NCI-H446 (cell line): ENCODE measurements at regions not wholly inside any gene's neighbourhood (a gene's known extent, or its start where the extent isn't known, plus 50 kb on each side); places are given as distances from the start of the nearest gene placed in this dataset.
"Not testable (repeated sequence)": the region's sequence is repeated elsewhere in the genome, so short reads cannot be mapped to it uniquely, and the experiment has no call there.

Experiments used
- DNase-seq, 2 experiments: peaks; one replicate each; lab custom pipeline; 2025; lab: John Stamatoyannopoulos, UW

- DNase-seq = peak; percentile 26 to 81
These were observed 55.1 kb downstream of the CYCS start for GRCh38 chr7:25069900-25070443.

GRCh38 chr7:25068502-25069213 is 56.4 kb downstream of the CYCS start:
- no peak for DNase-seq

GRCh38 chr7:25067726-25068501 is 57.1 kb downstream of the CYCS start:
- DNase-seq = no peak

- DNase-seq = no peak
These were observed 58.8 kb downstream of the CYCS start for GRCh38 chr7:25066253-25066652.

- no peak for DNase-seq
These were observed 62.7 kb downstream of the CYCS start for GRCh38 chr7:25062380-25062779.

- no peak for DNase-seq
These were observed 64.5 kb downstream of the CYCS start for GRCh38 chr7:25060487-25061055.

- DNase-seq = no peak
These were observed 65.5 kb downstream of the CYCS start for GRCh38 chr7:25059576-25059975.

- DNase-seq = no peak
These were observed 68.7 kb downstream of the CYCS start for GRCh38 chr7:25056368-25056767.

GRCh38 chr7:25055520-25056220 is 69.4 kb downstream of the CYCS start:
- no peak for DNase-seq

GRCh38 chr7:25054819-25055519 is 70.1 kb downstream of the CYCS start:
- no peak for DNase-seq

- DNase-seq = no peak
These were observed 70.2 kb upstream of the OSBPL3 start for GRCh38 chr7:25050223-25050622.

GRCh38 chr7:25048444-25048834 is 68.5 kb upstream of the OSBPL3 start:
- DNase-seq = no peak

- DNase-seq = not testable (repeated sequence)
These were observed 67.8 kb upstream of the OSBPL3 start for GRCh38 chr7:25047571-25048443.

- no peak for DNase-seq
These were observed 57.3 kb upstream of the OSBPL3 start for GRCh38 chr7:25037325-25037724.

- DNase-seq = no peak
These were observed 55.3 kb upstream of the OSBPL3 start for GRCh38 chr7:25035274-25035673.

- DNase-seq = no peak
These were observed 54.2 kb upstream of the OSBPL3 start for GRCh38 chr7:25034136-25034535.

- no peak for DNase-seq
These were observed 53.1 kb upstream of the OSBPL3 start for GRCh38 chr7:25032774-25033743.

GRCh38 chr7:25031432-25031831 is 51.5 kb upstream of the OSBPL3 start:
- no peak for DNase-seq

- DNase-seq = no peak
These were observed 51.0 kb upstream of the OSBPL3 start for GRCh38 chr7:25031007-25031406.
